NT2/D1 (cell line): ENCODE measurements at regions not wholly inside any gene's neighbourhood (a gene's known extent, or its start where the extent isn't known, plus 50 kb on each side); places are given as distances from the start of the nearest gene placed in this dataset.

ENCODE experiments used
- SUZ12 ChIP-seq: IDR thresholded peaks from 2 replicates; pipeline ENCODE4 v1.6.1; 2011; ENCODE audit not compliant: insufficient read length, insufficient read depth; ENCODE audit errors: extremely low read depth
- YY1 ChIP-seq: IDR thresholded peaks from 2 replicates; pipeline ENCODE4 v1.6.1; 2011; ENCODE audit not compliant: insufficient read length, insufficient read depth

- TF ChIP-seq SUZ12 (no peak), YY1 (no peak)
Measured at GRCh38 chr10:122779924-122780323, 65.7 kb downstream of the CUZD1 start.
